Neural cell (in vitro differentiated cells): ENCODE measurements at regions not wholly inside any gene's neighbourhood (a gene's known extent, or its start where the extent isn't known, plus 50 kb on each side); places are given as distances from the start of the nearest gene placed in this dataset.

Source experiments
- H2AFZ ChIP-seq: fragments of 200-600, 300-800 bp; sonication (generic), shearing (Covaris generic); 2 replicates; pipeline ENCODE4 v1.6.0; 2014; ENCODE audit warnings: low read depth, mild to moderate bottlenecking, antibody characterized with exemption, low read length, moderate library complexity
- H3F3A ChIP-seq: fragments of 200-600 bp; shearing (Covaris generic); 2 replicates; pipeline ENCODE4 v1.6.1; 2016; ENCODE audit warnings: mild to moderate bottlenecking, moderate library complexity, mixed read lengths, antibody characterized with exemption, low read length; ENCODE audit not compliant: insufficient read depth, poor library complexity, severe bottlenecking
- H3K27ac ChIP-seq: fragments of 200-600, 300-800 bp; sonication (generic), shearing (Covaris generic); 2 replicates; pipeline ENCODE4 v1.5.1; 2014; ENCODE audit warnings: mild to moderate bottlenecking, low read length, moderate library complexity
- H3K27me3 ChIP-seq: fragments of 300-800, 200-600 bp; sonication (generic), shearing (Covaris generic); 2 replicates; pipeline ENCODE4 v1.6.0; 2014; ENCODE audit warnings: mild to moderate bottlenecking, low read depth, low read length, moderate library complexity; ENCODE audit not compliant: insufficient read depth
- H3K36me3 ChIP-seq: fragments of 300-800, 200-600 bp; sonication (generic), shearing (Covaris generic); 2 replicates; pipeline ENCODE4 v1.5.1; 2014; ENCODE audit warnings: mild to moderate bottlenecking, antibody characterized with exemption, low read length, moderate library complexity; ENCODE audit not compliant: insufficient read depth
- H3K4me2 ChIP-seq: fragments of 300-800, 200-600 bp; sonication (generic), shearing (Covaris generic); 2 replicates; pipeline ENCODE4 v1.6.0; 2014; ENCODE audit warnings: mild to moderate bottlenecking, low read length
- H3K4me3 ChIP-seq: fragments of 300-800, 200-600 bp; sonication (generic), shearing (Covaris generic); 2 replicates; pipeline ENCODE4 v1.5.1; 2014; ENCODE audit warnings: mild to moderate bottlenecking, low read length, moderate library complexity
- H3K79me2 ChIP-seq: fragments of 200-600 bp; shearing (Covaris generic); replicated peaks from 2 replicates; pipeline ENCODE4 v1.6.0; 2014; ENCODE audit warnings: mild to moderate bottlenecking, low read length, moderate library complexity; ENCODE audit not compliant: insufficient read depth
- H3K9ac ChIP-seq: fragments of 300-800, 200-600 bp; sonication (generic), shearing (Covaris generic); 2 replicates; pipeline ENCODE4 v1.6.1; 2016; ENCODE audit warnings: mild to moderate bottlenecking, low read length, mixed read lengths
- H3K9me2 ChIP-seq: fragments of 200-600 bp; shearing (Covaris generic); 2 replicates; pipeline ENCODE4 v1.6.1; 2016; ENCODE audit warnings: mild to moderate bottlenecking, low read length, mixed read lengths; ENCODE audit not compliant: insufficient read depth
- H3K9me3 ChIP-seq: fragments of 200-600, 300-800 bp; sonication (generic), shearing (Covaris generic); 2 replicates; pipeline ENCODE4 v1.6.1; 2016; ENCODE audit warnings: mild to moderate bottlenecking, mixed run types, low read length, moderate library complexity, mixed read lengths
- H4K20me1 ChIP-seq: fragments of 200-600 bp; shearing (Covaris generic); 2 replicates; pipeline ENCODE4 v1.6.1; 2016; ENCODE audit warnings: mild to moderate bottlenecking, mixed run types; ENCODE audit not compliant: insufficient read depth
- EP300 ChIP-seq: fragments of 450-650 bp; conservative IDR thresholded peaks from 2 replicates; pipeline ENCODE4 v1.6.1; 2014; ENCODE audit warnings: antibody characterized with exemption, mild to moderate bottlenecking, moderate library complexity; ENCODE audit not compliant: poor library complexity, severe bottlenecking
- EZH2 ChIP-seq: fragments of 200-600, 300-800 bp; shearing (Covaris generic), sonication (generic); IDR thresholded peaks from 2 replicates; pipeline ENCODE4 v1.6.1; 2014; ENCODE audit warnings: antibody characterized with exemption, low read length, borderline replicate concordance, mild to moderate bottlenecking; ENCODE audit not compliant: insufficient read depth, poor library complexity, severe bottlenecking
- MXI1 ChIP-seq: fragments of 450-650 bp; conservative IDR thresholded peaks from 2 replicates; pipeline ENCODE4 v1.6.1; 2014; ENCODE audit warnings: antibody characterized with exemption, mild to moderate bottlenecking; ENCODE audit not compliant: poor library complexity, severe bottlenecking
- POLR2AphosphoS5 ChIP-seq: IDR thresholded peaks from 2 replicates; pipeline ENCODE4 v1.6.1; 2012
- RAD21 ChIP-seq: fragments of 450-650 bp; conservative IDR thresholded peaks from 2 replicates; pipeline ENCODE4 v1.6.1; 2014; ENCODE audit warnings: antibody characterized with exemption, mild to moderate bottlenecking, moderate library complexity
- SMC3 ChIP-seq: fragments of 450-650 bp; conservative IDR thresholded peaks from 2 replicates; pipeline ENCODE4 v1.6.1; 2014; ENCODE audit warnings: antibody characterized with exemption, mild to moderate bottlenecking, moderate library complexity; ENCODE audit not compliant: poor library complexity
- TAF1 ChIP-seq: IDR thresholded peaks from 2 replicates; pipeline ENCODE4 v1.6.1; 2012; ENCODE audit warnings: low read depth
- TF ChIP-seq, protein P1 (sequence below): IDR thresholded peaks from 2 replicates; pipeline ENCODE4 v1.6.1; 2012; ENCODE audit warnings: borderline replicate concordance
- TF ChIP-seq, protein P2 (sequence below): fragments of 450-650 bp; IDR thresholded peaks from 2 replicates; pipeline ENCODE4 v1.5.1; 2014; ENCODE audit warnings: antibody characterized with exemption, mild to moderate bottlenecking, moderate library complexity; ENCODE audit not compliant: poor library complexity, severe bottlenecking

DNA sequence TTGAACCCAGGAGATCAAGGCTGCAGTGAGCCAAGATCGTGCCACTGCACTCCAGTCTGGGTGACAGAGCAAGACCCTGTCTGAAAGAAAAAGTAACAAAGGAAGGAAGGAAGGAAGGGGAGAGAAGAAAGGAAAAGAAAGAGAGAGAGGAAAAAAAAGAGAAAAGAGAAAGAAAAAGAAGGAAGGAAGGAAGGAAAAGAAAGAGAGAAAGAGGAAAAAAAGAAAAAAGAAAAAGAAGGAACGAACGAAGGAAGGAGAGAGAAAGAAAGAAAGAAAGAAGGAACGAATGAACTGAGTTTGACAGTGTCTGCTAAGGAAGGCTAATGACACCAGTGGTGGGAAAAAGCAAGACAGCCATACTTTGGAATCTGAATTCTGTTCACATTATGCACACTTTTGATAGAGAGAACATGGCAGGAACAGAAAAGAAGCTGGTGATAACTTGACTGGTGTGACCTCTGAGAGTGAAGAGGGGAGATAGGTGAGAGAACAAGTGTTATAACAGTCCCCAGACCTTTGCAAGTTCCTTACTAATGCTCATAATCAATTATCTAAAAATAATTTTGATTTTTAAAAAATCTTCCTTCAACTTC, 93.3 kb upstream of the MYLIP start:
- Histone ChIP-seq H3K79me2 (no peaks in the 10 kb centered on the region), H3K9me3 (no peaks in the 10 kb centered on the region), H3F3A (no peaks in the 10 kb centered on the region), H4K20me1 (no peaks in the 10 kb centered on the region), H3K4me3 (no peak overlapping the region), H3K27me3 (no peaks in the 10 kb centered on the region), H3K36me3 (no peaks in the 10 kb centered on the region), H3K9me2 (no peaks in the 10 kb centered on the region), H2AFZ (no peak overlapping the region), H3K27ac (no peak overlapping the region), H3K4me2 (no peak overlapping the region), H3K9ac (no peak overlapping the region)
- TF ChIP-seq MXI1 (no peak), EZH2 (no peak), SMC3 (no peak), TAF1 (no peak), EP300 (no peak), POLR2AphosphoS5 (no peak), RAD21 (no peak)
- TF ChIP-seq, protein P1, sequence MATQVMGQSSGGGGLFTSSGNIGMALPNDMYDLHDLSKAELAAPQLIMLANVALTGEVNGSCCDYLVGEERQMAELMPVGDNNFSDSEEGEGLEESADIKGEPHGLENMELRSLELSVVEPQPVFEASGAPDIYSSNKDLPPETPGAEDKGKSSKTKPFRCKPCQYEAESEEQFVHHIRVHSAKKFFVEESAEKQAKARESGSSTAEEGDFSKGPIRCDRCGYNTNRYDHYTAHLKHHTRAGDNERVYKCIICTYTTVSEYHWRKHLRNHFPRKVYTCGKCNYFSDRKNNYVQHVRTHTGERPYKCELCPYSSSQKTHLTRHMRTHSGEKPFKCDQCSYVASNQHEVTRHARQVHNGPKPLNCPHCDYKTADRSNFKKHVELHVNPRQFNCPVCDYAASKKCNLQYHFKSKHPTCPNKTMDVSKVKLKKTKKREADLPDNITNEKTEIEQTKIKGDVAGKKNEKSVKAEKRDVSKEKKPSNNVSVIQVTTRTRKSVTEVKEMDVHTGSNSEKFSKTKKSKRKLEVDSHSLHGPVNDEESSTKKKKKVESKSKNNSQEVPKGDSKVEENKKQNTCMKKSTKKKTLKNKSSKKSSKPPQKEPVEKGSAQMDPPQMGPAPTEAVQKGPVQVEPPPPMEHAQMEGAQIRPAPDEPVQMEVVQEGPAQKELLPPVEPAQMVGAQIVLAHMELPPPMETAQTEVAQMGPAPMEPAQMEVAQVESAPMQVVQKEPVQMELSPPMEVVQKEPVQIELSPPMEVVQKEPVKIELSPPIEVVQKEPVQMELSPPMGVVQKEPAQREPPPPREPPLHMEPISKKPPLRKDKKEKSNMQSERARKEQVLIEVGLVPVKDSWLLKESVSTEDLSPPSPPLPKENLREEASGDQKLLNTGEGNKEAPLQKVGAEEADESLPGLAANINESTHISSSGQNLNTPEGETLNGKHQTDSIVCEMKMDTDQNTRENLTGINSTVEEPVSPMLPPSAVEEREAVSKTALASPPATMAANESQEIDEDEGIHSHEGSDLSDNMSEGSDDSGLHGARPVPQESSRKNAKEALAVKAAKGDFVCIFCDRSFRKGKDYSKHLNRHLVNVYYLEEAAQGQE = no peak
- TF ChIP-seq, protein P2, sequence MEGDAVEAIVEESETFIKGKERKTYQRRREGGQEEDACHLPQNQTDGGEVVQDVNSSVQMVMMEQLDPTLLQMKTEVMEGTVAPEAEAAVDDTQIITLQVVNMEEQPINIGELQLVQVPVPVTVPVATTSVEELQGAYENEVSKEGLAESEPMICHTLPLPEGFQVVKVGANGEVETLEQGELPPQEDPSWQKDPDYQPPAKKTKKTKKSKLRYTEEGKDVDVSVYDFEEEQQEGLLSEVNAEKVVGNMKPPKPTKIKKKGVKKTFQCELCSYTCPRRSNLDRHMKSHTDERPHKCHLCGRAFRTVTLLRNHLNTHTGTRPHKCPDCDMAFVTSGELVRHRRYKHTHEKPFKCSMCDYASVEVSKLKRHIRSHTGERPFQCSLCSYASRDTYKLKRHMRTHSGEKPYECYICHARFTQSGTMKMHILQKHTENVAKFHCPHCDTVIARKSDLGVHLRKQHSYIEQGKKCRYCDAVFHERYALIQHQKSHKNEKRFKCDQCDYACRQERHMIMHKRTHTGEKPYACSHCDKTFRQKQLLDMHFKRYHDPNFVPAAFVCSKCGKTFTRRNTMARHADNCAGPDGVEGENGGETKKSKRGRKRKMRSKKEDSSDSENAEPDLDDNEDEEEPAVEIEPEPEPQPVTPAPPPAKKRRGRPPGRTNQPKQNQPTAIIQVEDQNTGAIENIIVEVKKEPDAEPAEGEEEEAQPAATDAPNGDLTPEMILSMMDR = no peak

DNA sequence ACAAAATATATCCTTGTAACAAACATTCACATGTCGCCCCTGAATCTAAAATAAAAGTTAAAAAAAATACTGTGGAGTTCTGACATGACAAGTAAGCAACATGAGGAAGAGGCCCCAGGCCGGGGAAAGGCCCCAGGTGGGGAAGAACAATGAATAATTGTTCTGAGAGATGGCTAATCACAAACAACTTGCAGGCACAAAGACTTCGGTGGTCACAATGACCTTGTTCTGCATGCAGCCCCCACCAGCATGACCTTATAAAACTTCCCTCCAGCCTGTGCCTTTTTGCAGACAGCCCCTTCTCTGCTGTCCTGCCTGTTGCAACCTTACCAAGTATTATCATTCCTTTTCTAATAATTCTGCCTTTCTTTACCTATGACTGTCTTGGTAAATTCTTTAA, 95.7 kb upstream of the MYLIP start:
- no peak overlapping the region for H3K27ac ChIP-seq
- H4K20me1 ChIP-seq = no peaks in the 10 kb centered on the region
- H3K79me2 ChIP-seq = no peaks in the 10 kb centered on the region
- TF ChIP-seq EZH2 (no peak), POLR2AphosphoS5 (no peak), RAD21 (no peak)
- H3F3A ChIP-seq = no peaks in the 10 kb centered on the region
- no peaks in the 10 kb centered on the region for H3K9me2 ChIP-seq
- H3K4me2 ChIP-seq = no peak overlapping the region
- H3K27me3 ChIP-seq = no peaks in the 10 kb centered on the region
- H3K9ac ChIP-seq = no peak overlapping the region
- H3K4me3 ChIP-seq = no peak overlapping the region
- no peaks in the 10 kb centered on the region for H3K9me3 ChIP-seq
- no peaks in the 10 kb centered on the region for H3K36me3 ChIP-seq
- H2AFZ ChIP-seq = no peak overlapping the region
